Activated CD4-positive, alpha-beta T cell treated with anti-CD3 and anti-CD28 coated beads, Interleukin-10, Interleukin-2, amounts not matched to agents 100 ng/mL and 50 ng/mL, durations not matched to agents 16 hours and 8 hours (primary cell): ENCODE measurements at regions not wholly inside any gene's neighbourhood (a gene's known extent, or its start where the extent isn't known, plus 50 kb on each side); places are given as distances from the start of the nearest gene placed in this dataset.

Experiments
- DNase-seq: peaks from one replicate; pipeline ENCODE4 v3.0.0-alpha.2; 2020

DNA sequence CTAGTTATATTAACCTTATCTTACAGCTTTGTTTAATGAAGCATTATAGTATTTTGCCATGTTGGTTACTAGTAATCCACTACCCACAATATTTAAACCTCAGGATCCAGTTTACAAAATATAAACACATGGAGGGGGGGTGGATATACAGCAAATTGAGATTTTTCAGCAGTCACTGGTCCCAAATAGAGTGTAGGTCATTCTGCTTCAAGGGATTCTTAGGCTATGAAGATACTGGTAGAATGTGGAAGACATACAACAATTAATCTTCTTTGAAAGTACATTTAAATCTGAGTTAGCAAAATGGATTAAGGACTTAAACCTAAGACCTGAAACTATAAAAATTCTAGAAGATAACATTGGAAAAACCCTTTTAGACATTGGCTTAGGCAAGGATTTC lies 569.6 kb downstream of the ZNF674 start:
- no peak for DNase-seq

DNA sequence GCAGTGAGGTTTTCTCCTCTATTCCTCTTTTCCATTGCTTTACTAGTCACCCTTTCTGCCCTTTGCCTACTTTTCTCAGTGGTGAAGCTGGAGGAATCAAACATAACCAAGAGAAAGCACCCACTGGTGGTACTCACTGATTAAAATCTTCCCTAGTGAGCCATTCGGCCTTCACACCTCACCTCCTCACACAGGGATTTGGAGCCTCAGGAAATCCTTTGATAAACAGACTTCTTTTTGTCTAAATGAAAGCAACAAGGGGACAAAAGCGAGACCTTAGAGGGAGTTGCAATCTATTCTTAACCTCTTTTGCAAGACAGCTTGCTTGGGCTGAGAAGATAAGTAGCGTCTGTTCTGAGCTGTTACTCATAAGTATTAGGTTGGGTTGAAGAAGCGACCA lies 572.6 kb downstream of the ZNF674 start:
- DNase-seq: no peak

DNA sequence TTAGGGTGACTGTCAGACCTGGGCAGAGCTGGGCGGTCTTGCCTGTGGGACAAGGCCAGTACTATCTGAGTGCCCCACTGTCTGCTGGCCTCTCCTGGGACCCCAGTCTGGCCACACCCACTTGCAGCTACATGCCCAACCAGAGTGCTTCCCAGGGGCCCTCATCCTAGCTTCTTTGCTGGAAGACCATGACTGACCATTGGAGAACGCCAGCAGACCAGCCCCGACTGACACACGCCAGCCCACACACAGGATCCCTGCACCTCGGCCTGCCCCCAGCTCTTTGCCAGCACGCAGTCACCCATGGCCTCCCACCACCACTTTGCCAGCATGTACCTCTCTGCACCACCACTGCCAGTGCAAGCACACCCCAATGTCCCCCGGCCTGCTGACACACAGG lies 585.7 kb downstream of the ZNF674 start:
- DNase-seq: no peak

DNA sequence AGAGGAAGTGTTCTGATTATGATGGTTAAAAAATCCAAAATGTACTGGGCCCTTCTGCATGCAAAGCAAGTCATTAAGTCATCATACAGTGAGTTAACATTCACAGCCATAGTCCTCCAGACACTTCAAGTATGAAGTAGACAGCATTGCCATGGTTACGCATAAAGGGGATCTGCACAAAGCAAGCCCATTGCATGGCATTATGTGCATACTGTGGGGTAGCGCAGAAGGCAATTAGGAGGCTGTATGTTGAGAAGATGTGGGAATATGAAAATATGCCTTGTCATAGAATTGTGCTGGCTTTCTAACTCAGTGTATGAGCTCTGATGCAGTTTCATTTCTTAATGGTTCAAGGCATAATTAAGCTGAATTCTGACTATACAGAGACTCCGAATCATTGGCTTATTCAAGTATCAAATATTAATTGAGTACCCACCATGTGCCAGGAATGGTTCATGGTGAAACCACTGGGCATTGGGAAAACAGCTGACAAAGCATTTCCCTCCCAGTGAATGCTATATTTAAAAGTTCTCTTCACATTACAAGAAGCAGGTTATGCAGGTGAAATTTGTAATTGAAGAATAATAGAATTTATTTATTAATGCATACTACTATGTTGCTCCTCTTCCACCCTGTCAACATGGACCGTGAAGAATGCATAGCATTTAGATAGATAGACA lies 588.9 kb downstream of the ZNF674 start:
- no peak for DNase-seq

DNA sequence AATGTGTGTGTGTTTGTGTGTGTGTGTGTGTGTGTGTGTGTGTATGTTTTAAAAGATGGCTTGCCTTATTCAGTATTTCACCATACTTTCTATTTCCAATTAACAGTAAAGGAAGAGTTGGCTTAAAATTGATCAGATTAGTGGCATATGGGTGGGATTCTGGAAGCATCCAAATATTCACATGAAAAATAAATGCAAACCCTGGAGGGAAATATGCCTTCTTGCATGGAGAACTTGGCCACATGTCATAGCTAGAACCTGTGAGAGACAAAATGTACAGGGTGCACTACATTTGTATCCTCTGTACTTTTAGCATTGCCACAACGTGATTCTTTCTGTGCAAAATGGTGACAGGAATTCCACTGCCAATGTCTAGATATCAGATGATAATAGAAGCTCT lies 589.6 kb downstream of the ZNF674 start:
- no peak for DNase-seq

DNA sequence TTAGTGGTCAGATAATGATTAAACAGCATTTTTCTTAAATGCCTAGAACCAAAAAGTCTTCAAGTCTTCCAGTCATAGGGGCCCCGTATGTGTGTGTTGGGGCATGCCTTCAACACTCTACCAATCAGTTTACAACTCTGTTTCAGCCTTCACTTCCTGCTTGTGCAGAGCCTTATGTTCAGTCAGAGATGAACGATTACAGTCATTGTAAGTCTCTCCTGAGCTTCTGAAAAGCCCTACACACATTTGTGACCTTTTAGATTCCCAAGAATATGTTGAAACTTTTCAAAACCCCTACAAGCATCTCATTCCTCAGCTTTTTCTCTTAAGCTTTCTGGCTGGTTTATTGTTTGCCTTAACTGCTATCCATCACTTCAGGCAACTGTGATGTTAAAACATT lies 591.2 kb downstream of the ZNF674 start:
- no peak for DNase-seq

DNA sequence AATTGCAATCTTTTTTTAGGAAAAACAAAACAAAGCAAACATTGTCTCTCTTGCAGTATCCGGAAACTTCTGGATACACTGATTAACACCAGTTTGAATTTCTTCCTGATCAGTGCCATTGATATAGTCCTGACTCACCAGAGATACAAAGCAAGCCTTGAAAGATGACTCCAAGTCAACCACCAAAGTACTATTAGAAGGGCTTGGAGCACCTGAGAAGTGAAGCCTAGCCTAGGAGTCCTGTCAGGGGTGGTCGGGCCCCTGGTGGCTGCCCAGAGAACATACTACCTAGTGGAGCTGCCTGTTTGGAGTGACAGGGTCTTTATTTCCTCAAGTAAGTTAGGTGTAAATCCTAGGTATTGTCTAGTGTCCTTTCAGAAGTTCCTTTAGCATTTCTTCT lies 593.2 kb downstream of the ZNF674 start:
- no peak for DNase-seq

DNA sequence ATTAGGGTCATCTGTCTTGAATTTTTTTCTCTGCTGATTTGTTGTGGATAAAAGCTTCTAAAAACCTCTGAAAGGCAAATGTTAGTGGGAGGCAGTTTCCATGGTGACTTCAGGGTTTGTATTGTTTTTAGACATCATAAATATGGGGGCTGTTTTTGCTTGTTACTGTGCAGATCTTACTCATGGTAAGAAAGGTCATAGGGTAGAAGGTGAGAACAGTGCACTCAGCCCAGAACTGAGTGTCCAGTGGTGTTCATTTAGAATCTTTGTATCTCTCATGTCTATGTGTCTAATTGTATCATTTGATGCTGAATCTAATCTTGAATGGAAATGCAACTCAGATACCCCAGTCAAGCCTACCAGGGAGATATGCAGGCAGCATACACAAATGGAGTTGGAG lies 609.8 kb downstream of the ZNF674 start:
- DNase-seq: no peak

DNA sequence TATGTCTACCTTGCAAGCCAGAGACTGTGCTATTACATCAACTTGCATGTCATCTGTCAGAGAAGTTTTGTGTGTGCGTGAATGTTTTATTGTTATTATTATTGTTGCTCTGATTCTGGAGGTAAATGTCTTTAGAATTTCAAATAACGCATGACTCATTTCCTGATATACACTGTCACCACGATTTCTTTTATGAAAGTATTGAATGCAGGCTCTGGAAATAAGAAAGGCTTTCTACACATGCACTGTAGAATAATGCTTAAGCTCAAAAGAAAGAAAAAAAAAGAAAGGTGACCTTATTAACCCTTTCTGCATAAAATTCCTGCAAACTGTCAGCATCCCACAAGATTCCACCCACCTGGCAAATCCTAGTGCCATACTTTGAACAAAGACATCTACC lies 632.9 kb downstream of the ZNF674 start:
- no peak for DNase-seq

DNA sequence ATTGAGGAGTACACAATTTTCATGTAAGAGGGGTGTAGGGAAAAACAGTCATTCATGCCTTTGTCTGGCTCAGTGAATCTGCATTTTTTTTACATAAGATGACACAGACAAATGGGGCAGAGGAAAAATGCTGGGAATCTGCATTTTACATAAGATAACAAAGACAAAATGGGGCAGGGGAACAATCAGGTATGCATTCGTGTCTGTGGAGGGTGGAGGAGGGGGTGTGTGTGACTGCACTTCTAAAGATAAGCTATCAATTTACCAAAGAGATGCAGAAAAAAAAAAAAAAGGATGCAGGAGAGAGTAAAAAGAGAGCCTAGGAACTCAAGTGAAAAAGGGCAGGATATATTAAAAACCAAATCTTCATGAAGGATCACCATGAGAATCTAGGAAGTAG lies 637.4 kb downstream of the ZNF674 start:
- no peak for DNase-seq

DNA sequence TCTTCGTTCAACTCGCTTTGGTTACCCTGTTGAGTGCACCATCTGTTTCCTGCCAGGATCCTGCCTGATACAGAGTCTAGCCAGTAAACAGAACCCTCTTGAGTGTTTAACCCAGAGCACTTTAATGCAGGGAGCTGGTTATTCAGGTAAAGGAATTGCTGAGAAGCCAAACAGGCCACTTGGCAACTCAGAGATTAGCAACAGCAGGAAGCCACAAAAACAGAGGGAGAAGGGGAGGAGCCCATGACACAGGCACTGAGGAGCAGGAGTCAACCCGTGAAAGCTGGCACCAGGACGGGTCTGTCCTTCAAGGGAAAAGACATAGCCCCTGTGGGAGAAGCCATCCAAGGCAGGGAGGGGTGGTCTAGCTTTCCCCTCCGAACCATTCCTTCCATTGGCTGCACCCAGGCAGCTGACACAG lies 641.4 kb downstream of the ZNF674 start:
- no peak for DNase-seq

DNA sequence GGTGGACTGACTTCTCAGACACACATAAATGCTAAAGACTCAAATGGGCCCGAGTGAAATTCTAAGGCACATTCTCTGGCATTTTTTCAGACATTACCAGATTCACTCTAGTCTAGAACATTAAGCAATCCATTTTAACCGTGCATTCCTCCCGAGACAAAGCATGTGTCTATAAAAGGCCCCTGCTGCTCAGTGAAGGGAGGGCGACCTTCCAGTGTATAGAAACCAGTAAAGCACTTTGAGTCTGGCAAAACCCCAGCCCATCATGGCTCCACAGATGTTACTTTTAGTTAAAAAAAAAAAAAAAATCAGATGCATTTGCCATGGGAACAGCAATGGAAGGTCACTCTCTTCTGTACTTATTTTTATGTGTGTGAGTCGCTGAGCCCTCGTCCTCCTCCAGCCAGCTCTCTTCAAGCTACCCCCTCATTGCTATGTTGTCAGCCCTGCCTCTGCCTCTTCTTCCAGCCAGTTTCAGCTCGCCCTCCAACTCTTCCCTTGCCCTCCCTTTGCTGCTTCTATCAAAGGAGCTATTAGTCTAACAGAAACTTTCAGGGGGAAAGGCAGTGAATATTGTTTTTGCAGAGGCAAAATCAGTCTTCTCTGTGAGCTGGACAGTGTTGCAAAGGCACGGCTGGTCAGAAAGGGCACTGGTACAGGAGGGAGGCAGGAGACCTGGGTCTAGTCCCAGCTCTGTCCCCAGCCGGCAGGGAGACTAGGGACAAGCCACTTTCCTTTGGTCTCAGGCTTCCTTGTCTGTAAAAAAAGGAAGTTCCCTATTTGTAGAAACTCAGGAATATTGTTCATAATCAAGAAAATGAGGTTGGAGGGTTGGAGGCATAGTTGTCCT lies 644.2 kb downstream of the ZNF674 start:
- DNase-seq: no peak

DNA sequence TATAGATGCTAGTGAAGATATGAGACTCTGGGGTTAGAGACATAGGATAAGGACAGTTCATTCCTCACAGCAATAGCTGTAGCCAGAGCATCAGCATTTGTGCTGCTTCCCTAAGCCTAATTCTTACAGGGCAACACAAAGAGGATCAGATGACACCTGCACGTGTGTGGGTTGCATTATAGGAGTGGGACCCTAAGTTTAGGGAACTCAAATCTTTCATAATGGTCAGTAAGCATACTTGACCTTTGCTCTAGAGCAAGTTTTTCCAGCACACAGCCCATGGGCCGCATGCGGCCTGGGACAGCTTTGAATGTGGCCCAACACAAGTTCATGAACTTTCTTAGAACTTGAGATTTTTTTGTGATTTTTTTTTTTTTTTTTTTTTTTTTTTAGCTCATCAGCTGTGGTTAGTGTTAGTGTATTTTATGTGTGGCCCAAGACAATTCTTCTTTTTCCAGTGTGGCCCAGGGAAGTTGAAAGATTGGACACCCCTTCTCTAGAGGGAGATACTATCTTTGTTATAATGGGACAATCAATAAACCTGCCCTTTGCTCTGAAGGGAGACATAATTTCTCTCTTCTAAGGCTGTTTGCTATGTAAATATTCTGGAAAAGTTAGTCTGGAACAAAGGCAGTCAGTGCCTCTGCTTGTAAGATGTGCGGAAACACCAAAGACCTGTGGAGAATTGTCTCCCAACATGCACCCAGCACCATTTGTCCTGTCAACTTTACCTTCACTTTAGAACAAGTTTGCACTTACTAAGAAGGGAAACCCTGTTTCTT lies 650.2 kb downstream of the ZNF674 start:
- no peak for DNase-seq

DNA sequence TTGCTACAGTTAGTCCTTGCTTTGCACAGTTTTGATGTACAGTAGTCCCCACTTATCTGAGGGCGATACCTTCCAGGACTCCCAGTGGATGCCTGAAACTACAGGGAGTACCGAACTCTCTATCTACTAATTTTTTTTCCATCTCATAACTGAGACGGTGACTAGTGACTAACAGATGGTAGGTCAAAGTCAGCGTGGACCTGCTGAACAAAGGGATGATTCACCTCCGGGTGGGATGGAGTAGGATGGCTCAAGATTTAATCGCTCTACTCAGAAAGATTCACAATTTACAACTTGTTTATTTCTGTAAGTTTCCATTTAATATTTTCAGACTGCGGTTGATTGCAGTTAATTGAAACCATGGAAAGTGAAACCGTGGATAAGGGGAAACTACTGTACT lies 655.8 kb downstream of the ZNF674 start:
- DNase-seq: no peak

DNA sequence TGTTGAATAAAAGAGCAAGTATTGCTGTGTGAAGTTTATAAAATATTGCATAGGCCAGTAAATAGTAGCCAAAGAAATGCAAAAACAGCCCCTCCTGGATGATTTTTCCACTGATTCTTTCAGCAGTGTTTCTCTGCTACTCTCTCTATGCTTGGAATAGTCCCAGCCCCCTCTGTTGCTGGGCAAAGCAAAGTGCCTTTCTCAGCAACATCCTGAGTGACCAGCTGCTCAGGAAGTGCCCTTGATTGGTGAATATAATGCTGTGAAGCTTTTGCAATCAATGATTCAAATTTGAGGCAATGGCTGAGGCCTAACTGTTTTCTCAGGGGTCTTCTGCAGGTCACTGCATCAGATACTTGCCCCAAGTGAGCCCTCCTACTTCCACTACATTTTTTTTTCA lies 656.7 kb downstream of the ZNF674 start:
- DNase-seq: no peak

DNA sequence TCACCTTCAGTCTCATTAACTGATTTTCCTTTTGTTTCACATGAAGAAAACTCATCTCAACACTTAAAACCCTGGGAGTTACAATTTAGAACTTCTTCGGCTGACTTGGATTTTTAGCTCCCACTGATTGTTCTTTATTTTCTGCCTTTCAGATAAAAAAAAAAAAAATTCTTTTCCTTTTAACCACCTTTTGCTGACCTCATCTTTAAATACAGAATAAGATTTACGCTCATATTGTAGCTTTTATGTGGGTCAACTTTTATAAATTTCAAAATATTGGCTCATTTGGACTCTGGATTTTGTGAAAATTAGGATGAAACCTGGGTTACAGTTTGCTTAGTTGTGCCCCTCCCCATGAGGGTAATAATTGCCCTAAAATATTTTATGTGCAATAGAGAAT lies 659.3 kb downstream of the ZNF674 start:
- no peak for DNase-seq

DNA sequence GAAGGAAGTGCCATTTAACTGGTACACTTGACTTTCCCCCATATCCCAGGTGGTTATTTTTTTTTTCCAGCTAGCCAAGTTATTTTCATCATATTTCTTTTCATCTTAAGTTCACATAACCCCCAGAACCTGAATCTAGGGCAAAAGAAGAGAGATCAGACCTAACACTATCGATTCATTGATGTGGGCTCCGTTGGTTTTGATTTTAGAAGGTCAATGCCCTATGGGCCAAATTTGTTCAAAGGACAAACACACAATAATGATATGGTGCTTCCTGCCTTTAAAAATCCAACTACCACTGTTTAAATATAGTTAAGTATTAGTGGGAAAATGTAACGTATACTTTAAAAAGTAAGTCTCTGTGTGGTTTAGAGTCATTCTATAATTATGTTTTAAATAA lies 665.7 kb downstream of the ZNF674 start:
- DNase-seq: no peak

DNA sequence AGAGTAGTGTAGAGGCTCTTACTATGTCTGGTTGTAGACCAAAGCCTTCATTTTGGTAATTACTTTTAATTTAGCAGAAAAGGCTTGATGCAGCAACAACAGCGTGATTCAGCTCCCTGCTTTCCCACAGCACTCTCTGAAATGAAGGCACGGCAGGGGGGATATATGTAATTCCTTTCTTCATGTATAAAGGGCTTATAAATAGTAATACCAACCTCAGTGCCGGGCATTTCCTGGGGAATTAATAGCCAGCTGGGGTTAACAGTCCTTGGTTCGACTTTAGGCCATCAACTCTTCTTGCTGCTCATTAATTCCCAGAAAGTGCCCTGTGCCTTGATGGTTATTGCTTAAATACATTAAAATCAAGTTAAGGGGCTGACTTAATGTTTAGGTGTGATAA lies 669.0 kb downstream of the ZNF674 start:
- no peak for DNase-seq

DNA sequence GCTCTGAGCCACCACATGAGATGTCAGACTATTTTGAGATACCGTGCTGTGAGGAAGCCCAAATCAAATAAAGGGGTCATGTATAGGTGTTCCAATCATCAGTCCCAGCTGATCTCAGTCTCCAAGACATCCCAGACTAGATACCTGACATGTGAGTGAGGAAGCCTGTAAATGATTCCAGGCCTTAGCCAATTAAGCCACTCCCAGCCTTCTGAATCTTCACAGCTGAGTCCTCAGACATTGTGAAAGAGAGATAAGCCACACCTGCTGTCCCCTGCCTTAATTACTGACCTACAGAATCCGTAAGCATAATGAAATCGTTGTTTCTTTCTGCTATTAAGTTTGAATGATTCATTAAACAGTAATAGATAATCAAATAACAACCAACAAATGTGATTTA lies 671.4 kb downstream of the ZNF674 start:
- no peak for DNase-seq

DNA sequence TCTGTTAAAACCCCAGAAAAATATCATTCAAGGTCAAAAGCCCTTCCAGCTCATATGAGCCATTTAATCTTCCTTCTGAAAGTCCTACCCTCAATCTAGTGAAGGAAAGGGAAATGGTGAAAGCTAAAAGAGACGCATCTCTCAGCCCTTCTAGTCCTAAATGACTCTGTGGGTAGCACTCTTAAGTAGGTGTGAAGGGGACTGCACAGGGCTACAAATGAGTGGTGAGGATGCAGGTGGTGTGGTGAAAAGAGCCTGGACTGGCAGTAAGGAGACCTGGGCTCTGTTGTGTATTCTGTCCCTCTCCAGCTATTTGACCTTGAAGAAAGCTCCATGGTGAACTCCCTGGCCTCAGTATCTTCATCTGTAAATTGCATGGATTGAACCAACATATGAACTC lies 671.8 kb upstream of the DIPK2B start:
- peak; percentile 60 for DNase-seq

DNA sequence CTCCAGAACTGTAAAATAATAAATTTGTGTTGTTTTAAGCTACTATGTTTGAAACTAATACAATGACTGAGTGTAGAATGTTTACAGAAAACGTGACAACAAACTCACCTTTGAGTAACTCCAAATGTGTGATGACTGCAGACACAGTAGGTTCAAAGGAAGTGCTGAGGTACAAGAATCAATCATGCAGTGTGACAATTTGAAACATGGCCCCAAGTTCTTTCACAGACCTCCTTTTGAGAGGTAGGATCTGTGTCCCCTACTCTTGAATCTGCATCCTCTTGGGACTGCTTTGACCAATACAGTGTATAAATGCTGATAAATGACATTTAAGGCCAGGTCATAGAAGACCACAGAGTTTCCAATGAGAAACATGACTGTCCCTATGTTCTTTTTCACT lies 667.7 kb upstream of the DIPK2B start:
- peak; percentile 34 for DNase-seq

DNA sequence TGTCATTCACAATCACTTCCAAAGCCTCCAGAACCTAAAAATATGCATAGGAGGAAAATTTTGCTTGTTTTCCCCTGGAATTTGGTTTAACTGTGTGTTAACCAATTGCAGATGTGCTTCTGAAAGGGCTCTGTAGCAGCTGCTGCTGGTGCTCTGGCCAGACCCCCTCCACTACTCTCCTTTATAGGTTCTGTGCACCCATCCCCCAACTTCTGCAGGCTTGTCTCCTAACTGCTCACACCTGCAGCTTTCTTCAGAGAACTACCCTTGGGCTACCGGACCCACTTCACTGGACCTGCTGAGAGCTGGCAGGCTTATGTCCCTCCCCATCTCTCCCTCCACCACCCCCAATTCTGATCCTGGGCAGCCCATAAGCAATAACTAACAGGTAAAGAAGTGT lies 662.1 kb upstream of the DIPK2B start:
- DNase-seq: no peak

DNA sequence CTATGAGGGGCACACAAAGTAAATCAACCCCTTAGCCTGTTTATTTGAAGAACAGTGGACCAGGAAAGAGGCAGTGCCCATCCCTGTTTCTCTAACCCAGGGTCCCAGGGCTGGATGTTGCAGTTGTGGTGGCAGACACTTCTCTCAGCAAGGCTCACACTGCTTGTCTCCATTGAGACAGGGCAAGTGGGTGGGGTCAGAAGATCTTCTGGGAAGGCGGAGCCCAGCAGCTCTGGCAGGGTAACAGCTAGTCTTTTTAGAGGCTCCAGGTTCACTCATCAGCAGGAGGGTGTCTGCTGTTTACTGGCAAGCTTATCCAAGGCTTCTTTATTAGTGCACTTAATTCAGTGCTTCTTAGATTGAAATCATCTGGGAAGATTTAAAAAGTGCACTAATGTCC lies 659.8 kb upstream of the DIPK2B start:
- DNase-seq: no peak

DNA sequence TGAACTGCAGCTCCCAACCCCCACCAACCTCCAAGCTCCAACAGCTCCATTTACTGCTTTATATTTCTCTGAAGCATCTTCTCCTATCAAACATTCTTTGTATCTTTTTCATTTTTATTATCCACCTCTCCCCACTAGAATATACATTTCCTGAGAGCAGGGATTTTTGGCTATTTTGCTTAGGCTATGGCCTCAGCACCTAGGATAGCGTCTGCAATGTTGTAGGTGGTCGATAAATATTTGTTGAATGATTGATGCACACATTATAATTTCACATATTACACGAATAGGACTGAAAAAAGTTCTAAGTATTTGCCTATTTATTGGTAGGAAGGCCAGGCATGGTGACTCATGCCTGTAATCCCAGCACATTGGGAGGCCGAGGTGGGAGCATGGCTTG lies 658.7 kb upstream of the DIPK2B start:
- no peak for DNase-seq
